NB4 (cell line): ENCODE measurements at regions not wholly inside any gene's neighbourhood (a gene's known extent, or its start where the extent isn't known, plus 50 kb on each side); places are given as distances from the start of the nearest gene placed in this dataset.

ENCODE experiments used
- CTCF ChIP-seq: IDR thresholded peaks from one replicate; pipeline ENCODE4 v1.5.1; 2012; ENCODE audit warnings: low read depth, low read length
- MAX ChIP-seq: IDR thresholded peaks from 2 replicates; pipeline ENCODE4 v1.6.1; 2011; ENCODE audit warnings: low read depth, low read length

DNA sequence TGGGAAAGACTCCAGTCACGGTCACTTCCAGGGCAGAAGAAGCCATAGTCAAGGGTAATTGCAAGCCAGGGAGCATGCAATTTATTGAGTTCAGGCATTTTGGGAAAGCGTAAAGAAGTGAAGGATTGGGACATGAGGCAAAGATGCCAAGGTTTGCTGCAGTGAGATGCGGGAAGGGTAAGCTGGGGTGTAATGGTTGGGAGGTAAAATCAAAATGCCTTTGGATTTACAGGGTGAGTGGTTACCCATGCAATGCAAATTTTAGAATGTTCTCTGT is 167.5 kb downstream of the BRMS1L start:
- TF ChIP-seq MAX (no peak), CTCF (no peak)
